GM12891 (cell line): ENCODE measurements at regions not wholly inside any gene's neighbourhood (a gene's known extent, or its start where the extent isn't known, plus 50 kb on each side); places are given as distances from the start of the nearest gene placed in this dataset.

Source experiments
- POLR2A ChIP-seq: IDR thresholded peaks from 2 replicates; pipeline ENCODE4 v1.6.1; 2011; ENCODE audit warnings: low read depth, low read length, control low read depth
- TAF1 ChIP-seq: IDR thresholded peaks from 2 replicates; pipeline ENCODE4 v1.6.1; 2011; ENCODE audit warnings: low read depth, low read length, control low read depth

DNA sequence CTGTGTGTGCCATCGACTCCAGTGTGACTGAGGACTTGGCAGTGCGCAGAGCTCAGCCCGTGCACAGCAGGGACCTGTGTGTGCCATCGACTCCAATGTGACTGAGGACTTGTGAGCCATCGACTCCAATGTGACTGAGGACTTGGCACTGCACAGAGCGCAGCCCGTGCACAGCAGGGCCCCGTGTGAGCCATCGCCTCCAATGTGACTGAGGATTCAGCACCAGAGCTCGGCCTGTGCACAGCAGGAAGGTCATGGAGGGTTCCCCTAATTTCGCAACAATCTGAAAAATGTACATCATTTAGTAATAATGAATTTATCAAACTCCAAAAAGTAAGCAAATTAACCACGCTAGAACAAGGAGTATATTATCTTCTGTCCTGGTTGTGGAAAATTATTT lies 348.3 kb upstream of the B3GAT1 start:
- TF ChIP-seq POLR2A (no peak), TAF1 (no peak)
